ENCODE measurements at regions not wholly inside any gene's neighbourhood (a gene's known extent, or its start where the extent isn't known, plus 50 kb on each side); places are given as distances from the start of the nearest gene placed in this dataset.

GRCh38 chr5:158570502-158570901, 529.2 kb downstream of the EBF1 start:
- no peak overlapping the region for H3K4me3 ChIP-seq
- no peak overlapping the region for H3K27ac ChIP-seq
- H3K27me3 ChIP-seq = no peaks in the 10 kb centered on the region
- DNase-seq = no peak
- no peak overlapping the region for H3K9ac ChIP-seq (ENCODE audit: low read depth in 2 of 2, low read length in 2 of 2)
- intact Hi-C loops (cut with DNase I) = no loop called here
- no peak for TF ChIP-seq CTCF (IDR thresholded peaks at IDR 0.05)
- H3K4me1 ChIP-seq = no peaks in the 10 kb centered on the region
- no peaks in the 10 kb centered on the region for H3K9me3 ChIP-seq
- H3K36me3 ChIP-seq = no peaks in the 10 kb centered on the region

- DNase-seq = no peak
- Histone ChIP-seq H3K4me1 (no peaks in the 10 kb centered on the region), H3K27ac (no peak overlapping the region), H3K9ac (ENCODE audit: low read depth in 2 of 2, low read length in 2 of 2) (no peak overlapping the region), H3K9me3 (no peaks in the 10 kb centered on the region), H3K36me3 (no peaks in the 10 kb centered on the region), H3K4me3 (no peak overlapping the region), H3K27me3 (no peaks in the 10 kb centered on the region)
- intact Hi-C loops (cut with DNase I) = no loop called here
- TF ChIP-seq CTCF (IDR thresholded peaks at IDR 0.05) = no peak
These were observed 530.2 kb downstream of the EBF1 start for GRCh38 chr5:158569534-158569933.

GRCh38 chr5:158565017-158565789, 534.5 kb downstream of the EBF1 start:
- no peaks in the 10 kb centered on the region for H3K4me1 ChIP-seq
- intact Hi-C loops (cut with DNase I) = no loop called here
- TF ChIP-seq CTCF (IDR thresholded peaks at IDR 0.05) = no peak
- H3K27me3 ChIP-seq = no peaks in the 10 kb centered on the region
- no peak overlapping the region for H3K9ac ChIP-seq (ENCODE audit: low read depth in 2 of 2, low read length in 2 of 2)
- H3K4me3 ChIP-seq = no peak overlapping the region
- no peaks in the 10 kb centered on the region for H3K9me3 ChIP-seq
- H3K36me3 ChIP-seq = no peaks in the 10 kb centered on the region
- no peak for DNase-seq
- no peak overlapping the region for H3K27ac ChIP-seq

GRCh38 chr5:158563760-158564390, 535.8 kb downstream of the EBF1 start:
- intact Hi-C loops (cut with DNase I) = no loop called here
- Histone ChIP-seq H3K4me1 (no peaks in the 10 kb centered on the region), H3K9me3 (no peaks in the 10 kb centered on the region), H3K36me3 (no peaks in the 10 kb centered on the region), H3K4me3 (no peak overlapping the region), H3K9ac (ENCODE audit: low read depth in 2 of 2, low read length in 2 of 2) (no peak overlapping the region), H3K27ac (no peak overlapping the region), H3K27me3 (no peaks in the 10 kb centered on the region)
- no peak for DNase-seq
- no peak for TF ChIP-seq CTCF (IDR thresholded peaks at IDR 0.05)

- DNase-seq = no peak
- Histone ChIP-seq H3K4me3 (no peak overlapping the region), H3K9ac (ENCODE audit: low read depth in 2 of 2, low read length in 2 of 2) (no peak overlapping the region), H3K4me1 (no peaks in the 10 kb centered on the region), H3K27me3 (no peaks in the 10 kb centered on the region), H3K9me3 (no peaks in the 10 kb centered on the region), H3K36me3 (no peaks in the 10 kb centered on the region), H3K27ac (no peak overlapping the region)
- intact Hi-C loops (cut with DNase I) = no loop called here
- TF ChIP-seq CTCF (IDR thresholded peaks at IDR 0.05) = no peak
These were observed 538.0 kb downstream of the EBF1 start for GRCh38 chr5:158561562-158562190.

Data from colonic mucosa (tissue), 4 donors.